RWPE2 (cell line): ENCODE measurements at regions not wholly inside any gene's neighbourhood (a gene's known extent, or its start where the extent isn't known, plus 50 kb on each side); places are given as distances from the start of the nearest gene placed in this dataset.

Experiments used
- ATAC-seq: fragments of 200-7000 bp; cut with Tn5 transposase; 3 replicates; pipeline ENCODE4 v1.9.1; 2021; ENCODE audit warnings: low read depth
- DNase-seq: peaks from one replicate; pipeline ENCODE4 v3.0.0-alpha.2; 2020; ENCODE audit warnings: low spot score
- H3K27ac ChIP-seq: fragments of 450-650 bp; 2 replicates; pipeline ENCODE4 v1.5.1; 2017; ENCODE audit warnings: mild to moderate bottlenecking; ENCODE audit not compliant: poor library complexity, severe bottlenecking
- H3K27me3 ChIP-seq: fragments of 250-450 bp; sonication (Bioruptor Pico); 2 replicates; pipeline ENCODE4 v1.5.1; 2021; ENCODE audit warnings: mild to moderate bottlenecking, moderate library complexity; ENCODE audit not compliant: insufficient read depth, poor library complexity, severe bottlenecking
- H3K36me3 ChIP-seq: fragments of 250-450 bp; sonication (Bioruptor Pico); 2 replicates; pipeline ENCODE4 v1.5.1; 2020; ENCODE audit warnings: low read depth, mild to moderate bottlenecking, moderate library complexity
- H3K4me1 ChIP-seq: fragments of 250-450 bp; sonication (Bioruptor Pico); 2 replicates; pipeline ENCODE4 v1.5.1; 2021; ENCODE audit warnings: mild to moderate bottlenecking, moderate library complexity; ENCODE audit not compliant: insufficient read depth, poor library complexity, severe bottlenecking
- H3K4me3 ChIP-seq: fragments of 250-450 bp; sonication (Bioruptor Pico); 2 replicates; pipeline ENCODE4 v1.5.1; 2021; ENCODE audit warnings: mild to moderate bottlenecking, moderate library complexity; ENCODE audit not compliant: severe bottlenecking
- H3K9me3 ChIP-seq: fragments of 250-450 bp; sonication (Bioruptor Pico); 2 replicates; pipeline ENCODE4 v1.5.1; 2021; ENCODE audit warnings: mild to moderate bottlenecking, moderate library complexity; ENCODE audit not compliant: severe bottlenecking
- TF ChIP-seq, protein P1 (sequence below): fragments of 450-650 bp; IDR thresholded peaks from one replicate; pipeline ENCODE4 v1.5.1; 2017; ENCODE audit warnings: mild to moderate bottlenecking, moderate library complexity; ENCODE audit not compliant: poor library complexity, severe bottlenecking

DNA sequence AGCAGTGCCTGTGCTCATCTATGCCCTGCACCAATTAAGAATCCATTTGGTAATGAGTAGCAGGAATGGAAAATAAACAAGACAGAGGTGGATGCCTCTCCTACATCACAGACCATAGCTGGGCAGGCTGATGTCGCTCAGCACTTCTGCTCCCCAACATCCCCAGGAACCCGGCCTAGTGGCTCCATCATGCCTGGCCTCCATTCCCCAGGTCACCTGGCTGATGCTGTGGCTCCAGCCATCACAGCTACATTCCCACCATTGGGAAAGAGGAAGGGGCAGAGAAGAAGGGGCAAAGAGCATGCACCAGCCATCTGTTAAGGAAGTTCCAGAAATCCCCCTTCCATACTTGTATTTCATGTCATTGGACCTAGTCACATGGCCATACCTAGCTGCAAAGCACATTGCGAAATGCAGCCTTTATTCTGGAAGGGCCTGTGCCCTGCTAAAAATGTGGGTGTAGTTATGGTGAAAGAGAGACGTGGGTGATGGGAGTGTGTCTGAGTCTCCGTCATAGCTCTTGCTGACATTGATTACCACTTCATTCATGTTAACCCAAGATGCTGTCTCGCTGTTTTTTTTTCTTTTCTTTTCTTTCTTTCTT is 86.1 kb upstream of the ADAMTS2 start:
- H3K4me1 ChIP-seq: no peaks in the 10 kb centered on the region
- no peaks in the 10 kb centered on the region for H3K27me3 ChIP-seq
- no peak for ATAC-seq

DNA sequence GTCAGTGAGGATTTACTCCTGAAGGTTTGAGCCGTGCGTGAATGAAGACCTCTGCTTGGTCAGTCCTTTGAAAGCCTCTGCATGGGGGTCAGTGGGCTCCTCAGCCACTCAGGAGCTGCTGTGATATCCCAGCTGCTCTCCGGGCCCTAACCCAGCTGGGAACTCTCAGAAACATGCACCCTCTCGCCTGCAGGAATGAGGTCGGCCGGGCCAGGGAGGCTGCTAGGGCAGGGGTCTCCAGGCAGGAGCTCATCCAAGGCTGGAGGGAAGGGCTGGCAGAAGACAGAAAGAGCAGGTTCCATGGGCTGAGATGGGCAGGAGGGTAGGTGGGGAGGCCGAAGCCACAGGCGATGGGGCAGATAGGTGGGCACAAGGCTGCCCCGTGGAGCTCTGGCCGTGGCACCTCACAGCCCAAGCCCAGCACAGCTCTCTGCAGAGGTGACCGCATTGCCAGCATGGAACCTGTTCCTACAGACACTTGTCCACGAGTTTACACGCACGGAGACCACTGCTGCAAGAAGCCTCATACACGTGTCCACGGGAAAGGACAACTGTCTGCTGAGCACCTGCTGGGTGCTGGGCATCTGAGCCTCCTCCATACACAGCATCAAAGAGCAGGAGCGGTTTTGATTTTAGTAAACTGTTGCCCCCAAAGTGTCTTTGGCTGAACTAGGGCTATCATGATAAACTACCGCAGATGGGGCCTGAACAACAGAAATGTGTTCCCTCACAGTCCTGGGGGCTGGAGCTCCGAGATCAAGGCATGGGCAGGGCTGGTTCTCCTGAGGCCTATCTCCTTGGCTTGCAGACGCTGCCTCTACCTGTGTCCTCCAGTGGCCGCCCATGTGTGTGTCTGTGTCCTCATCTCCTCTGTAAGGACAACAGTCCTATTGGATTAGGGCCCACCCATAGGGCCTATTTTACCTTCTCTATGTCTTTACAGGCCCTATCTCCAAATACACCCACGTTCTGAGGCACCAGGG is 85.2 kb upstream of the ADAMTS2 start:
- H3K4me3 ChIP-seq: no peak overlapping the region
- H3K27ac ChIP-seq: no peak overlapping the region
- H3K36me3 ChIP-seq: no peaks in the 10 kb centered on the region
- peaks cover 1% of the 10 kb centered on the region for H3K9me3 ChIP-seq
- TF ChIP-seq, protein P1, sequence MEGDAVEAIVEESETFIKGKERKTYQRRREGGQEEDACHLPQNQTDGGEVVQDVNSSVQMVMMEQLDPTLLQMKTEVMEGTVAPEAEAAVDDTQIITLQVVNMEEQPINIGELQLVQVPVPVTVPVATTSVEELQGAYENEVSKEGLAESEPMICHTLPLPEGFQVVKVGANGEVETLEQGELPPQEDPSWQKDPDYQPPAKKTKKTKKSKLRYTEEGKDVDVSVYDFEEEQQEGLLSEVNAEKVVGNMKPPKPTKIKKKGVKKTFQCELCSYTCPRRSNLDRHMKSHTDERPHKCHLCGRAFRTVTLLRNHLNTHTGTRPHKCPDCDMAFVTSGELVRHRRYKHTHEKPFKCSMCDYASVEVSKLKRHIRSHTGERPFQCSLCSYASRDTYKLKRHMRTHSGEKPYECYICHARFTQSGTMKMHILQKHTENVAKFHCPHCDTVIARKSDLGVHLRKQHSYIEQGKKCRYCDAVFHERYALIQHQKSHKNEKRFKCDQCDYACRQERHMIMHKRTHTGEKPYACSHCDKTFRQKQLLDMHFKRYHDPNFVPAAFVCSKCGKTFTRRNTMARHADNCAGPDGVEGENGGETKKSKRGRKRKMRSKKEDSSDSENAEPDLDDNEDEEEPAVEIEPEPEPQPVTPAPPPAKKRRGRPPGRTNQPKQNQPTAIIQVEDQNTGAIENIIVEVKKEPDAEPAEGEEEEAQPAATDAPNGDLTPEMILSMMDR: no peak
- ATAC-seq (no peak), DNase-seq (no peak)
- no peaks in the 10 kb centered on the region for H3K27me3 ChIP-seq
- H3K4me1 ChIP-seq: no peaks in the 10 kb centered on the region

More for the DNA sequence above, 86.1 kb upstream of the ADAMTS2 start:
- Histone ChIP-seq H3K9me3 (peaks cover 5% of the 10 kb centered on the region), H3K4me3 (no peak overlapping the region), H3K36me3 (no peaks in the 10 kb centered on the region), H3K27ac (no peak overlapping the region)
- DNase-seq: no peak
- TF ChIP-seq, protein P1: no peak

DNA sequence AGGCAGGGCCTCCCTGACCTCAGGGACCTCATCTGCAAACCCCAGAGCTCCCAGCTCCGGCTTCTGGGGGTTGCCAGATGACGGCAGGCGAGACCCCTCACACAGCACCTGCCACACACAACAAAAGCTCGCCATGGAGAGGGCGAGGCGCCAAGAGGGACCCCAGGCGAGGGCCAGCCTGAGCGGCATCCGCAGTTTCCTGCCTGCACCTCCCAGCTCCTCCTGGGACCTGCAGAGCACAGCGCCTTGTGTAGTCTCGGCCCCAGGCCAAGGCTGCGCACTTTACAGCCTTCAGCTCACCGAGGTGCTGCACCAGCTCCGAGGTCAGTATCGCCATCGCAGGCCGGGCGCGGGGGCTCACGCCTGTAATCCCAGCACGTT is 82.4 kb upstream of the ADAMTS2 start:
- TF ChIP-seq, protein P1: no peak
- no peak for ATAC-seq
- H3K27me3 ChIP-seq: no peaks in the 10 kb centered on the region
- DNase-seq: no peak
- H3K4me3 ChIP-seq: no peak overlapping the region
- no peaks in the 10 kb centered on the region for H3K4me1 ChIP-seq
- no peak overlapping the region for H3K27ac ChIP-seq
- H3K36me3 ChIP-seq: no peaks in the 10 kb centered on the region
- no peaks in the 10 kb centered on the region for H3K9me3 ChIP-seq

DNA sequence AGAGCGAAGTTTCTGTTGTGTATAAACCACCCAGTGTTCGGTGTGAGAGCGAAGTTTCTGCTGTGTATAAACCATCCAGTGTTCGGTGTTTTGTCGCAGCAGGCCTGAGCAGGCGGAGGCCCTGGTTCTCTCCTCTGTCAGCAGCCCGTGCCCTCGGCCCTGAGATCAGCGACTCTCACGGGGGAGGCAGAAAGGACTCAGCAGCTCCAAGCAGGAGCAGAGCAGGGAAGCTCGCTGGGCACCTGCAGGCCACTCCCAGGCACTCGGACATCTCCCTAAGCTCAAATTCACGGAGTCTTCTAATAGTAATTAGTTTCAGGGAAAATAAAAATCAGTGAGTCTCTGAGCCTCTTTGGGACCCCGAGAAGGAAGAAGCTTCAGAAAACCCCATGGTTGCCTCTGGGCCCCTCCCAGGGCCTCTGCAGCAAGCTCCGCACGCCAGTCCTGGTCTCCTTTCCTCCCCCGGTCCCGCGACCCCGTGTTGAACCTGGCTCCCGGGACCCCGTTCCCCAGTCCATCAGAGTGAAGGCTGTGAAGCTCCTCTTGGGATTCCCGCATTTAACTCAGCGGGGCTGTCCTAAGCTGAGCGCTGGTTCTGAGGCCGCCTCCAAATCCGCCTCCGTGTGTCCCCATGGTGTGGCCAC is 81.9 kb upstream of the ADAMTS2 start:
- no peak overlapping the region for H3K4me3 ChIP-seq
- H3K27ac ChIP-seq: no peak overlapping the region
- DNase-seq (no peak), ATAC-seq (no peak)
- TF ChIP-seq, protein P1: no peak
- no peaks in the 10 kb centered on the region for H3K36me3 ChIP-seq
- no peaks in the 10 kb centered on the region for H3K4me1 ChIP-seq
- H3K9me3 ChIP-seq: no peaks in the 10 kb centered on the region
- no peaks in the 10 kb centered on the region for H3K27me3 ChIP-seq
